GM18511 (cell line): ENCODE measurements at regions not wholly inside any gene's neighbourhood (a gene's known extent, or its start where the extent isn't known, plus 50 kb on each side); places are given as distances from the start of the nearest gene placed in this dataset.

Experiments
- ATAC-seq: cut with Tn5 transposase; IDR thresholded peaks from one replicate; pipeline ENCODE4 v1.9.1; 2021; ENCODE audit warnings: mild to moderate bottlenecking, moderate library complexity; ENCODE audit not compliant: unreplicated experiment

DNA sequence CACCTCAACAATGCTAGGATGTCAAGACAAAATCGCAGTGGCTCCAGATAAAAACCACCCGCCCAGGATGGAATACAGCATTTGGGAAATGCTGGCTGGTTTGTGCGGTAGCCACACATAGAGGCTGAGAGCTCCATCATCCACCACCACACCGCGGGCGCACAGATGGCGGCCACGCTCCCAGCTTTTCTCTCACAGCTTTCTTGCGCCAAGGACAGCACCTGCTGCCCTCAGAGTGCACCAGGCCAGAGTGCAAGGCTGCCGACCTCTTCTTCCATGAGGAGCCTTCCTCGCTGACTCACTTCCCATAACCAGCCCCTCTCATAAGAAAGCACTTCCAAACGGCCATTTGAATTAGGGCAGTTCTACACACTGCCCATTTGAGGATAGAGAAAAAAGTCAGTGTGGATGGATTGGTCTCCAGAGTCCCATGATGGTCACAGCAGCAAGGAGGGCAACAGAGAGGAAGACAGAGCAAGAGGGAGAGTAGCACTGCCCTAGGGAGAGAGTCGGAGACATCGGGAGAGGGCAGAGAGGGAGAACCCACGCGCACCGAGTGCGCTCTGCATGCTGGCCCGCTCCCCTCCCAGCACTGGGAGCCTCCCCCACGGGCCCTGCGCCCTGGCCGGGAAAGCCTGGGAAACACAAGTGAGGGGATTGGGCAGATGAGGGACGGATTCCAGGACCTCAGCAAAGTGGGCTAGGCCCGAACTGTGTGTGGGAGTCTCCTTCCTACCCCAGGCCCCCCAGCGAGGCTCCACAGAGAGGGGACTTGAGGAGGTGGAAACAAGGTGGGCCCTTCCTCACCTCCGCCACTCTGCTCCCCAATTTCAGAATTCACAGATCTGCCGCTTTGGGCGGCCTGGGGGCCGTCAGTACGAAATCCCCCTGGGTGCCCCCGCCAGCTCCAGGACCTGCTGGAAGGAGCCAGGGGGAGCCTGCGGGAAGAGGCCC lies 156.9 kb downstream of the USP12 start:
- ATAC-seq, result no peak

- ATAC-seq, result no peak
These were observed 159.0 kb downstream of the USP12 start for GRCh38 chr13:27012482-27013197.

DNA sequence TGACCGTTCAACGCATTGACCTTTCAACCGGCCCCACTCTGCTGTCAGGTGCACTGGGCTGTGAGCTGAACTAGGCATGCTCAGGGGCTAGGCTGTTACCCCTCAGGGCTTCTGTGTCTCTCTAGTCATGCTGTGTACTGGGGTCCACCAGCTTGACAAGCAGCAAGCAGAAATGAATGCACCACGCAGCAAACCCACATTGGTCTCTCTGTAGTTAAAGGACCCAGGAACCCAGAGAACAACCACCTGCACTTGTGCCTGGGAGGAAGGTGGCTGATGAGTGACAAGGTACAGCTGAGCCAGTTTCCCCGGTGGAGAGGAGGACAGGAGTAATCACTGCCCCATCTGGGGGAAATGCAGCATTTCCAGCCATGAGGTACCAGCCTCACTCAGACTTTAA lies 159.9 kb downstream of the USP12 start:
- ATAC-seq, result no peak

GRCh38 chr13:27008733-27009132 lies 162.9 kb downstream of the USP12 start:
- ATAC-seq, result no peak

DNA sequence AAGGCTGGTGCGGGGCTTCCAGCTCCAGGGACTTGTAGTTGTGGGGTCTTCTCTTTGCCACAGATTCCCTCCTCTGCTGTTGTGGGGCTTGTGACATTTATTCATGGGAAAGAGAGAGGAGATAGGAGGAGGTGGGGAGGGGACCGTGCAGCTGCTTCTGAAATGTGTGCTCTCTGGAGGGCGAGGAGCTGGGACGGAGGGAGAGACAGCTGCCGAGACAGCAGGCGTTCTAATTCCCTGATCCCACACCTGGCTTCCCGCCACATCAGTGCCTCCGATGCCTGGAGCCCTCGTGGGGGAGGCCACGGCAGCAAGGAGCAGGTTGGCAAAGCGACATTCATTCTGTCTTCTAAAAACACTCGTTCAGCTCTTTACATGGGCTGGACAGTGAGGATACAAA lies 164.4 kb downstream of the USP12 start:
- ATAC-seq, result no peak

DNA sequence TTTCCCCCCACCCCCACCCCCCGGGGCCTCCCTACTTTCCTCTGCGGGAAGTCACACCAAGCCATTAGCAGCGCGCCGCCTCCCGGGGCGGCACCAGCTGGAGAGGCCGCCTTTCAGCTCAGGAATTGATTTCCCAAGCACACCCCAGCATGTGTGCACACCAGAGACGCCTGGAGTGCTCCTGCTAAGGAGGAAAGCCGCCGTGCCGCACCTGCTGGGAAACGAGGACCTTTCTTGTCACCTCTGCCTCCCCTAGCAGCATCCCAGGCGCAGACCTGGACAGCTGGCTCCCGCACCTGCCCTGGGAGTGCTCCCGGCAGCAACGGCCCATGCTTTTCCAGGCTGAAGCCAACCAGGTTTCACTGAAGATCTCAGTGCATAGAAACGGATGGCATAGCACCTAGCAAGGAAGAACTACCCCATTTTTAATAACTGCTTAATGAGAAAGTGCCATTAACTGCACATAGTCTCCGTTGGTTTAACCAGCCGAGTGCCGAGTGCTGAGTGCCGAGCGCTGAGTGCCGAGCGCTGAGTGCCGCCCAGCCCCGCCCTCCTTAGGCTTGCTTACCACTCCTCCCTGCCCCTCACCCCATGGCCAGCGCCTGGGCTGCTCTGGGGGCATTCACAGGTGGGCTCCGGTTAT lies 165.0 kb downstream of the USP12 start:
- peak; percentile 49 for ATAC-seq

DNA sequence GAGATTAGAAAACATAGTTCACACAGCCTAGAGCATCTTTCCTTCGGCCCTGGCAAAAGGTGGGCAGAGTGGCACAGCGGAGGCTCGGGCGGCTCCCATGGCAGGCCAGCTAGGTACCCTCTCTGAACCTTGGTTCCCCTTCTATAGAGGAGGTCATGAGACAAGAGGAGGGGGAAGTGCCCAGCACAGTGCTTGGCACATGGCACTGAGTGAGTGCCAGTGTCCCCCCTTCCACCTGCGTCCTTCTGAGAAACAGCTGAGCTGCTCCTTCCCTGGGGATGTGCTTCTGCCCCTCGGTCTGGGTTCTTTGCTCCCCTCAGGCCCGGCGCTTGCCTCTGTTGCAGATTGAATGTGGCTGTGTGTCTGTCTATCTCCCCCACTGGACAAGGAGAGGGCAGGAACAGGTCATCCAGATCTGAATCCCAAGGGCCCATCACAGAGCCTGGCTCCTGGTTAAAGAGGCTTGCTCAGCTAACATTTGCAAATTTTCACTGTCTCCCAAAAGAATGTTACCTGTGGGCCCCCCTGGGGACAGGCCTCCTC lies 165.6 kb downstream of the USP12 start:
- no peak for ATAC-seq

DNA sequence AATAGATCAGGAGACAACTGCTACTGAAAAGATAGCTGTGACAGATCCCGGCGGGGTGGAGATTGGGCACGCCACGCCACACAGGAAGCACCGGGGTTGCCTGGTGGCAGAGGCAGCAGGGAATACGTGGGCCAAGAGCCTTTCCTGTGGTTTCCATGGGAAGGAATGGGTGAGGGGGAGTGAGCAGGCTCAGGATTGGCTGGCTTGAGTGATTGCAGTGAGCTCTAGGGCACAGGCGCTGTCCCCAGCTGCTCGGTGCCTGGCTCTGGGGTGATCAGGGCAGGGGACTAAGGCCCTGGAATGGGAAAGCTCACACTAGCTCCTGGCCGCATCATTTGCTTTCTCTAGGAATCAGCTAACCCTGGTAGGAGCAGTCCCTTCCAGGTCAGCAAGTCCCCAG lies 166.1 kb downstream of the USP12 start:
- no peak for ATAC-seq

DNA sequence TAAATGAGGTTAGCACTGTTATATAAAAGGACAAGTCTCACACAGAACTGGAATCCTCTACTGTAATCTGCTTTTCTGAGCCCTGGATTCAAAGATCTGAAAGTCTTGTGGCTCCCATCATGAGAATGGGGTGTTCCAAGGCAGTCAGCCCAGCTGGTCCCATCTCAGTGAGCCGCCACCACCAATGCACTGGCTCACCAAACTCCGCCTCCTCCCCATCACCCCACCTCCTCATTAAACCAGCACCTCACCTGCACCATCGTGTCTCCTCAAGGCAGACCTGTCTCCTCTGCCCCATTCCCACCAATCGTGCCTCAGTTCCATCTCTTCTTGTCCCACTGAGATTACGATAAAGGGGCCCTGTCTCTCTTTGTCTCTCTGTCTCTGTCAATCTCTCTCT lies 166.7 kb downstream of the USP12 start:
- ATAC-seq, result no peak

DNA sequence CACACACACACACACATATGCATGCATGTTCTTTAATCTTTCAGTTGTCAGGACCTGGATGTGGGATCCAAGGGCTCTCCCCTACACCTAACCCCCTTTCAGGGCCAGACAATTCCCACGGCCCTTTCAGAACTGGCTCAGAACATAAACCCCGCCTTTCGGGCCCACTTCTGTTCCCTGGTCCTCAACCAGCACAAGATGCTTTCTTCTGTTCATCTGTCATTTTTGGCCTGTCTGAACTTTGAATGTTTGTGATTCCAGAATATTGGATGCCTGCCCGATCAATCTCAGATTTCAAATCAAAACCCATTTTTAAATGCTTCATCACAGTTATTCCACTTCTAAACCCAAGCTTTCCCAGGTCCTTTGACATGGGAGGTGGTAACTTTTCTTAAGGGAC lies 167.3 kb downstream of the USP12 start:
- ATAC-seq, result no peak

DNA sequence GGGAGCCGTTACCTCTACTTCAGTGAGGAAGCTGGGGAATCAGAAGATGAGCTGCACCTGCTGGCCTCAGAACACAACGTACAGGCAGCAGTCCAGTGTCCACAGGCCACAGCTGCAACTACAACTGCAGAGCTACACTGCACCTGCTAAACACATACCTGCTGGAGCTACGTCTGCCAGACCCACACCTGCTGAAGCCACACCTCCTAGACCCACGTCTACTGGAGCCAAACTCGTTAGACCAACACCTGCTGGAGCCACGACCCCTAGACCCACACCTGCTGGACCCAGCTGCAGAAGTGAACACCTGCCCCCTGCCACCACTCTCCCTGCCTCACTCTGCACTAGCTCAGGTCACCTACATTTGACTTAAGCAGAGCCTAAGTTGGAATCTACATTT lies 169.9 kb downstream of the USP12 start:
- ATAC-seq, result no peak

DNA sequence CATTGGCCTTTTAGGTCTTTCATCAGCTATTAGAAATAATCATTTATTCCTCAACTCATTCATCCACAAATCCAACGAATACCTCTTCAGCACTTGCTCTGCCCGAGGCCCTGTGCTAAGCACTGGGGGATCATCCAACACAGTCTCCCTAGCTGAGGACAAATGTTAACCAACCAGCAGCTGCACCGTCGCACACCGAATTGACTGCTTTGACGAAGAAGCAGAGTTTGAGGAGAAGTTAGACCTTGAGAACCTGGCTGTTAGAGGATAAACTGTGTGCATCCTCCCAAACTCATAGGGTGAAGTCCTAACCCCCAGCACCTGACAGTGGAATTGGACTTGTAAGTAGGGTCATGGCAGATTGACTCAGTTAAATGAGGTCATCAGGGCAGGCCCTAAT lies 170.9 kb downstream of the USP12 start:
- ATAC-seq, result no peak

- ATAC-seq, result no peak
These were observed 172.1 kb downstream of the USP12 start for GRCh38 chr13:26999499-26999898.

GRCh38 chr13:26998292-26998691 lies 173.3 kb downstream of the USP12 start:
- ATAC-seq, result no peak

GRCh38 chr13:26996965-26997752 lies 174.5 kb downstream of the USP12 start:
- ATAC-seq, result peak; percentile 94

GRCh38 chr13:26995159-26995558 lies 176.5 kb downstream of the USP12 start:
- ATAC-seq, result no peak

GRCh38 chr13:26993780-26994179 lies 177.8 kb downstream of the USP12 start:
- ATAC-seq, result no peak

DNA sequence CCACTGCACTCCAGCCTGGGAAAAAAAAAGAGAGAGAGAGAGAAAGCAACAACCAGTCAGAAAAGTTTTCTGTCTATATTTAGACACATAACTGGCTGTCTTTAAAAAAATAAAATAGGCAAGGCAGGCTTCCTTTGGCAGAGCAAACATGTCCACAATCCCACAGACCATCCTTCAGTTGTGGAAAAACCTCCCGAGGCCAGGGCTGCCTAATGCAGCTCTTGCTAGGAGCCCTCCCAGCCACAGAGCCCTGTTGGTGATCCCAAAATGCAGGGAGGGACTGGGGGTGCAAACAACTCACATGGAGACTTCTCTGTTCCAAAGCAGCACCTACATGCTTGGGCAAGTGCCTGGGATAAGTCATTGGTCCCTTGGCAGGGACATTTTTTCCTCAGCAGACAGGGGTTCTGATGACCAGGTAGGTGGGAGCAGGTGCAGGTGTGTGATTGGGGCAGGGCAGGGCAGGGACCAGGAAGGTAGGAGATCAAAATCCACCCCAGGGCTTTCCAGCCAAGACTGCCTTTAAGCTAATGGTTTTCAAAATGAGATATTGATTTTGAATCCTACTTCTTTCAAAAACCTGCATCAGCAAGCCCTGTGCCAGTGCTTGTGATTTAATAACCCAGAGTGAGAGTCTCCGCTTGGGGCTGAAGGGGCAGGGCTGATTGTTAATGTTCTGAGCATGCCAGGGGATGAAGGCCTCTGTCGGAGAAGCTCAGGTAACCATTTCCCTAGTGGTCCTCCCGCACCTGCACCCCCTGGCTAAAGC lies 178.5 kb downstream of the USP12 start:
- no peak for ATAC-seq

DNA sequence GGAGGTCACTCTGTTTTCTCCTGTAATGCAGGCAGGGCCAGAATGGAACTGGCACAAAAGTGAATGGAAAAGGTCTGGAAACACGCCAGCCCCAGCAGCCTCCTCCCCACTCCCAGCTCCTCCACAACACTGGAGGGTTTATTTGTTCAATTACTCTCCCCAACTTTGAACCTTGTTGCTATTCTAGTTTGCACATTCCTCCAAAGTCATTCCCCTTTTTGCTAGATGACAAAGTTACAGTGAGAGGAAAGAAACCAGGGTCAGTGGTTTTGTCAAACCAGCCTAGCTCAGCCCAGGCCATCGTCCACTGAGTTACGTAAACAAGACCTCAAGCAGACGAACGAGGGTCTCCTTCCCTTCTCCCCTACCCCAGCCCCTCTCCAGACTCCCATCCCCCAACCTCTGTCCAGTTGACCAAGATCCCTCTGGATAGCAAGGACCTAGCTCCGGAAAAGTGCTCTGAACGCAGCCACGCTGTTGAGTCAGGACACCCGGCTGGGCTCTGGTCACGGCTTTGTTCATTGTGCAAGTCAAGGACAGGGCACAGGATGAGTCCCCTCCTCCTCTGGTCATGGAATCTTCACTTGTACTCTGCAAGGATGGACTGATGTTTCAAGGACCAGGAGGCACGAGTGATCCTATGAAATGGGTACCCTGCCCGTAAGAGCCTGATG lies 180.0 kb downstream of the USP12 start:
- ATAC-seq, result no peak
